ENCODE measurements at regions not wholly inside any gene's neighbourhood (a gene's known extent, or its start where the extent isn't known, plus 50 kb on each side); places are given as distances from the start of the nearest gene placed in this dataset.

DNA sequence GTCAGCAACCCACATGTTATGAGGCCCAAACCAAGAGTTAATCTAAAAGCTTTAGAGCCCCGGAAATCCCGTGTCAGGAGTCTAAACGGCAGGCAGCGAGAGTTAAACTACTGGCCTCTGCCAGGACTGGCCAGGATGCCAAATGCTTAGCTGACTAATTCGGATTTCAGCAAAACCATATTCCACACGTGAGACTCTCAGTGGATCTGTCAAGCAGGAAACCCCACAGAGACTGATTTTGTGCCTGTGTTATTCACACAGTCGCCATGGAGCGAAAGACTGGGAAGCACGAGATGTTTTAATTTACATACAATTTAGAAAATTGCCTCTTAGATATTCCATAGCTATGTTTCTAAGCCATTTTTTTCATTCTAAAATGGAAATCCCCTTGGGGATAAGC lies 152.9 kb downstream of the RNASET2 start:
- Histone ChIP-seq H3K36me3 (ENCODE audit: control insufficient read depth in 2 of 2, insufficient read depth in 1 of 2, low read length in 2 of 2) (no peaks in the 10 kb centered on the region), H3K9me3 (ENCODE audit: control insufficient read depth, insufficient read depth, low read depth, low read length) (no peaks in the 10 kb centered on the region), H3K4me1 (ENCODE audit: control insufficient read depth, insufficient read depth, low read length) (no peaks in the 10 kb centered on the region), H3K4me3 (ENCODE audit: low read depth, low read length) (no peak overlapping the region), H3K27ac (ENCODE audit: extremely low read depth, low read depth, low read length) (no peak overlapping the region)
- CTCF ChIA-PET: interaction anchor here (1.4 kb wide), 1 partner anchor 16 kb away, joined by 6 read pairs; no protein-coding TSS in a partner anchor
- POLR2A ChIA-PET: no interaction called here
- no peak for TF ChIP-seq YY2 (tag by site-specific recombination; IDR thresholded peaks at IDR 0.05)

DNA sequence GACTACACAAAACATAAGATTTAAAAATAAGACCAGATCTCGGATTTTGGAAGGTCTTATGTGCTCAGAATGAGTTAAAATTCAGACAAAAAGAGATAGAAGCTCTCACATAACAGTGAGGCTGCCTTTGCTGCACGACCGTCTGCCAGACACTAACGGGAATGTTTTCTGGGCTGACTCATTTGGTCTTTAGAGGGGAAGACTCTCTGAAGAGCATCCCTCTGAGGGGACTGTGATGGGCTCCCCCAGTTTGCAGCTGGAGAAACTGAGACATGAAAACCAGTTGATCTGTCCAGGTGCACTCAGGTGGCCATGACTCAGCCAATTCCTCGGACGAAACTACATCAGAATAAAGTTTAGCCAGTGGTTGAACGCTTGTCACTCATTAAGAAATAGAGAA lies 153.9 kb downstream of the RNASET2 start:
- ChIA-PET CTCF (no interaction called here), POLR2A (no interaction called here)
- Histone ChIP-seq H3K27ac (ENCODE audit: extremely low read depth, low read depth, low read length) (no peak overlapping the region), H3K36me3 (ENCODE audit: control insufficient read depth in 2 of 2, insufficient read depth in 1 of 2, low read length in 2 of 2) (no peaks in the 10 kb centered on the region), H3K4me3 (ENCODE audit: low read depth, low read length) (no peak overlapping the region), H3K9me3 (ENCODE audit: control insufficient read depth, insufficient read depth, low read depth, low read length) (no peaks in the 10 kb centered on the region), H3K4me1 (ENCODE audit: control insufficient read depth, insufficient read depth, low read length) (no peaks in the 10 kb centered on the region)
- TF ChIP-seq SP3 (tag by site-specific recombination; IDR thresholded peaks at IDR 0.05) (no peak), ZFP37 (tag by site-specific recombination; IDR thresholded peaks at IDR 0.05) (no peak), OSR2 (tag by site-specific recombination; IDR thresholded peaks at IDR 0.05) (no peak), ZNF324 (tag by site-specific recombination; IDR thresholded peaks at IDR 0.05) (no peak), ZNF423 (tag by site-specific recombination; IDR thresholded peaks at IDR 0.05) (no peak), ZFP3 (tag by site-specific recombination; IDR thresholded peaks at IDR 0.05; ENCODE audit: low read depth) (no peak), ZNF785 (tag by site-specific recombination; IDR thresholded peaks at IDR 0.05) (no peak), KLF8 (tag by site-specific recombination; IDR thresholded peaks at IDR 0.05) (no peak), HOXD13 (CRISPR knock-in tag; IDR thresholded peaks at IDR 0.05; ENCODE audit: borderline replicate concordance) (no peak), ZNF768 (tag by site-specific recombination; IDR thresholded peaks at IDR 0.05) (no peak), ZNF664 (tag by site-specific recombination; IDR thresholded peaks at IDR 0.05) (no peak), ZIC2 (tag by site-specific recombination; IDR thresholded peaks at IDR 0.05) (no peak), ZNF529 (tag by site-specific recombination; IDR thresholded peaks at IDR 0.05; ENCODE audit: insufficient replicate concordance) (no peak), ZNF629 (tag by site-specific recombination; IDR thresholded peaks at IDR 0.05) (no peak)
- TF ChIP-seq, protein P1, sequence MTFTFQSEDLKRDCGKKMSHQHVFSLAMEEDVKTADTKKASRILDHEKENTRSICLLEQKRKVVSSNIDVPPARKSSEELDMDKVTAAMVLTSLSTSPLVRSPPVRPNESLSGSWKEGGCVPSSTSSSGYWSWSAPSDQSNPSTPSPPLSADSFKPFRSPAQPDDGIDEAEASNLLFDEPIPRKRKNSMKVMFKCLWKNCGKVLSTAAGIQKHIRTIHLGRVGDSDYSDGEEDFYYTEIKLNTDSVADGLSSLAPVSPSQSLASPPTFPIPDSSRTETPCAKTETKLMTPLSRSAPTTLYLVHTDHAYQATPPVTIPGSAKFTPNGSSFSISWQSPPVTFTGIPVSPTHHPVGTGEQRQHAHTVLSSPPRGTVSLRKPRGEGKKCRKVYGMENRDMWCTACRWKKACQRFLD (tag by site-specific recombination; IDR thresholded peaks at IDR 0.05): no peak
- TF ChIP-seq, protein P2, sequence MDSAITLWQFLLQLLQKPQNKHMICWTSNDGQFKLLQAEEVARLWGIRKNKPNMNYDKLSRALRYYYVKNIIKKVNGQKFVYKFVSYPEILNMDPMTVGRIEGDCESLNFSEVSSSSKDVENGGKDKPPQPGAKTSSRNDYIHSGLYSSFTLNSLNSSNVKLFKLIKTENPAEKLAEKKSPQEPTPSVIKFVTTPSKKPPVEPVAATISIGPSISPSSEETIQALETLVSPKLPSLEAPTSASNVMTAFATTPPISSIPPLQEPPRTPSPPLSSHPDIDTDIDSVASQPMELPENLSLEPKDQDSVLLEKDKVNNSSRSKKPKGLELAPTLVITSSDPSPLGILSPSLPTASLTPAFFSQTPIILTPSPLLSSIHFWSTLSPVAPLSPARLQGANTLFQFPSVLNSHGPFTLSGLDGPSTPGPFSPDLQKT (IDR thresholded peaks at IDR 0.05; ENCODE audit: borderline replicate concordance, low read depth, low read length): no peak

DNA sequence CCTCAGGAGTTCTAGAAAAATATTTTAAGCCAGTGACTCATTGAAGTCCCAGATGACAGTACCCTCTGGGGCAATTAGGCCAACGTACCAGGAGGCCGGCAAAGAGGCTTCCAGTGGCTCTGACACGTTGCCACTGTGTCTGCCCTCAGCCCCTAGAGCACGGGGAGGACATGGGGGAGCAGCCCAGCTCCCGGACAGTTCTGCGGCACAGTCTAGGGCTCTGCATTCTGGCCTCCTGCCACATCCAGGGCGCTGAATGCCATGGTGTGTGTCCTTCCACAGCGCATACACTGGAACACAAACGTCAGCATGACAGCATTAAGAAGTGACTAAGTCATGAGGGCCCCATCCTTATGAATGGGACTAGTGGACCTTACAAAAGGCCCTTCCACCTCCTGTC lies 156.2 kb downstream of the RNASET2 start:
- no peak overlapping the region for H3K27ac ChIP-seq (ENCODE audit: extremely low read depth, low read depth, low read length)
- H3K9me3 ChIP-seq (ENCODE audit: control insufficient read depth, insufficient read depth, low read depth, low read length): no peaks in the 10 kb centered on the region
- TF ChIP-seq ZNF558 (tag by site-specific recombination; IDR thresholded peaks at IDR 0.05) (no peak), BCL11A (tag by site-specific recombination; IDR thresholded peaks at IDR 0.05; ENCODE audit: low read depth) (no peak), EGR2 (tag by site-specific recombination; IDR thresholded peaks at IDR 0.05; ENCODE audit: low read depth) (no peak)
- no peaks in the 10 kb centered on the region for H3K36me3 ChIP-seq (ENCODE audit: control insufficient read depth in 2 of 2, insufficient read depth in 1 of 2, low read length in 2 of 2)
- POLR2A ChIA-PET: no interaction called here
- no peaks in the 10 kb centered on the region for H3K4me1 ChIP-seq (ENCODE audit: control insufficient read depth, insufficient read depth, low read length)
- H3K4me3 ChIP-seq (ENCODE audit: low read depth, low read length): no peak overlapping the region
- CTCF ChIA-PET: interaction anchor here (0.5 to 1.0 kb wide), 3 partner anchors 13 to 228 kb away, joined by 3 read pairs; no protein-coding TSS in a partner anchor

Measured in HEK293 (cell line).